ENCODE measurements at regions not wholly inside any gene's neighbourhood (a gene's known extent, or its start where the extent isn't known, plus 50 kb on each side); places are given as distances from the start of the nearest gene placed in this dataset.
"Not testable (repeated sequence)": the region's sequence is repeated elsewhere in the genome, so short reads cannot be mapped to it uniquely, and the experiment has no call there.

- DNase-seq (ENCODE audit: low read depth): no peak
These were observed 407.0 kb downstream of the SUCLG1 start for GRCh38 chr2:84052043-84052442.

- DNase-seq (ENCODE audit: low read depth): no peak
These were observed 410.1 kb downstream of the SUCLG1 start for GRCh38 chr2:84048964-84049363.

GRCh38 chr2:84041506-84041905 lies 417.6 kb downstream of the SUCLG1 start:
- no peak for DNase-seq (ENCODE audit: low read depth)

GRCh38 chr2:84040281-84040680 lies 418.8 kb downstream of the SUCLG1 start:
- DNase-seq (ENCODE audit: low read depth): no peak

DNA sequence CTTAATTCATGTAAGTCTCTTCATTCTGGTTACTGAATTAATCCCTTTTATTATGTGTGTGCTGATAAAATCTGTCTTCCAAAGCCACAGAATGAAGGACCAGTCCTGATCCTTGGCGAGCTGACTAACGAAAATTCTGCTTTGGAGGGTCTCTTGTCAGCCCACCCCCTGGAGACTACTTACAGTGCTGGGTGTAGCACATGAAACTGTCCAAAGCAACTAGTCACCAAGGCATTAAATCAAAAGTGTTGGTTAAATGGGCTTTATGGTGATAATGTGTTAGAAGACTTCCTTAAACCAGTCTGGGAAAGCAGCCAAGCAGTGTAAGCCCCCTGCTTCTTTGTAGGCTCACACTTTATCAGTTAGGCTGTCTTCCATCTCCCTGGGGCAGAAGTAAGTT lies 420.2 kb downstream of the SUCLG1 start:
- DNase-seq (ENCODE audit: low read depth): peak; percentile 1

DNA sequence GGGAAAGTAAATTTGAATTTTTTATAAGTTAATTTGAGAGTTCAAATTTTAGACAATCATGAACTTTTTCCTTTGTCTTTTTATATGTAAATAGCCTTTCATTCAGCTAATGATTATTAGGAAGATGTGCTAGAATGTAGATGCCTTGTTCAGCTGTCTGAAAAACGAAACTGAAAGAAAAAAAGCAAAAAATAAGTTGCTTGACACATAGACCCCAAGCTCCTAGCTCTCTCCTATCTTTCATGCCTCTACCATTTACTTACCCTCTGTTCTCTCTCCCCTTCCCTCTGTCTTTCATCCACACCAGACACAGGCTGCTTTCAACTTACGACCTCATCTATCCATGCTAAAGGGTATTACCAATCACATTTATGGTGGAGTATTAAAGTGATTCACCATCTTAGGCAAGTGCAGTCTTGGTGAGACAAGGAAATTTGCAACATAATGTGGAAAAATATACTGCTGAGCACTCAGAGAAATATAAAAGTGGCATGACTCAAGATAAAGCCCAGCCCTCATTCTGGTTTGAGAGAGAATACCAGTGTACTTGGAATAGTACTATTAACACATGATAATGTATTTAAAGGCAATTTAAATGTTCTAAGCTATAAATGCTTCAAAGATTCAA lies 425.6 kb downstream of the SUCLG1 start:
- no peak for DNase-seq (ENCODE audit: low read depth)

GRCh38 chr2:84031312-84032050 lies 427.6 kb downstream of the SUCLG1 start:
- DNase-seq (ENCODE audit: low read depth): no peak

GRCh38 chr2:84029903-84030575 lies 429.0 kb downstream of the SUCLG1 start:
- DNase-seq (ENCODE audit: low read depth): peak; percentile 3

- DNase-seq (ENCODE audit: low read depth): no peak
These were observed 432.3 kb downstream of the SUCLG1 start for GRCh38 chr2:84026818-84027217.

DNA sequence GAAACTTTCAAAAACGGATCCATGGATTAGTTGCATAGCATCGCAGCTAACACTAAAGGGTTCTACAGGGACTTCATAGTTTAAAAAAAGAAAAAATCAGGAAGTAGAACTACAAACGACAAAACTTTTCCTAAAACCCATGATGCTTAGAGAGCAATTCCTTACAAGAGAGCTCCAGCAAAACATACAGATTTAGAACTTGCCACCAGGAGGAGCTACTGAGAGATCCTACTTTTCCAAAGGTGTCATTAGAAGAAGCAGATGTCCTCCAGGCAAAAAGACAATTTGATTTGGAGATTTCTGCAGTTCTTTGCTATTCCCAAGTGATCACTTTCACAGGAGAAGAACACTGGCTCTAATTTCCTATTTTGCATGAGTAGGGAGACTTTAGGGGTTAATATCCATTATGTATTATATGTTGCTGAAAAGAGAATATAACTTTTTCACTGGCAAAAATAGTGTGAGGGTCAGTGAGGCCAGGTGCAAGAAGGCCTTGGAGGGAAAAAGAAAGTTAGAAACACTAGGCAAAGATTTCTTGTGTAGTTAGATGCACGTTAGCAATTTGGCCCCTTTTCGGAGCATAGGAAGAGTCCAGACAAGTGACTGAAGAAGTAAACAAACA lies 436.2 kb downstream of the SUCLG1 start:
- peak; percentile 41 for DNase-seq (ENCODE audit: low read depth)

- no peak for DNase-seq (ENCODE audit: low read depth)
These were observed 442.1 kb downstream of the SUCLG1 start for GRCh38 chr2:84017010-84017409.

- DNase-seq (ENCODE audit: low read depth): no peak
These were observed 442.9 kb downstream of the SUCLG1 start for GRCh38 chr2:84016183-84016582.

GRCh38 chr2:83997889-83998288 lies 461.2 kb downstream of the SUCLG1 start:
- no peak for DNase-seq (ENCODE audit: low read depth)

DNA sequence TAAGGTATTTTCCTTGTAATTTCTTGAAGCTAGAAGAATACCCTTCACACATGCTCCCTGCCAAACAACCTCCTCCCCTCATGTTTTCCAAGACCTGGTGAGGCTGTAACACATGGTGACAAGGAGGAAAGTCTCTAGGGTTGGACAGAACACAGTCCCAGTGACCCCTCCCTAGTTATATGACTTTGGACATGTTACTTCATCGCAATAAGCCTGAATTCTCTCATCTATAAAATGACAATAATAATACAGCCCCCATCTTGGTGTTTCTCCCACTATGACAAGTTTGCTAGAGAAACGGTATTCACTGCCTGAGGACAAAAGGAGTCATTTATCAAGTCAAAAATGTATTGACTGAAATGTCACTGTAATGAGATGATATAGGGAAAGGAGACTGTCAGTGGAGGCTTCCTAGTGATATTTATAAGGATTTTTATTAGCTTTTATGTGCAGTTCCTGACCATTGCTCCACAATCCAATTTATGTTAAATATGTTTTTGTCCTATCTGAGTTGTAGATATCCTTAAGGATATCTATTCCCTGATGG lies 464.4 kb downstream of the SUCLG1 start:
- no peak for DNase-seq (ENCODE audit: low read depth)

- no peak for DNase-seq (ENCODE audit: low read depth)
These were observed 465.0 kb downstream of the SUCLG1 start for GRCh38 chr2:83993873-83994632.

DNA sequence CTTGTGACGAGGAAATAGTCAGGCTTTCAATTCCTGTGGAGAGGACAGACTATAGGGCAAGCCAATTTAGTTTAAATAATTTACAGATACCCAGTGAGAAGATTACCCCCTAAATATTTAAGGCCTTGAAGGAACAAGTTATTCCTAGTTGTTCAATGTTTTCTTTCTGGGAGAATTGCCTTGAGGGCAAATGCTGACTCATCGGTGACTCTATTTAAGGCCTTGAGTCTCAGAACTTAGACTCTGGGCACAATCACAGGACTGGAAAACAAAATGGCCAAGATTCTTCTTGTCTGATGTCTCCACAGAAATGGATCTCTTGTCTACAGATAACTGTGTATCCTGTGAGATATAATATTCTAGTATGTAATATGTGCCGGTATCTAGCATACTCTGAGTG lies 467.1 kb downstream of the SUCLG1 start:
- peak; percentile 51 for DNase-seq (ENCODE audit: low read depth)

DNA sequence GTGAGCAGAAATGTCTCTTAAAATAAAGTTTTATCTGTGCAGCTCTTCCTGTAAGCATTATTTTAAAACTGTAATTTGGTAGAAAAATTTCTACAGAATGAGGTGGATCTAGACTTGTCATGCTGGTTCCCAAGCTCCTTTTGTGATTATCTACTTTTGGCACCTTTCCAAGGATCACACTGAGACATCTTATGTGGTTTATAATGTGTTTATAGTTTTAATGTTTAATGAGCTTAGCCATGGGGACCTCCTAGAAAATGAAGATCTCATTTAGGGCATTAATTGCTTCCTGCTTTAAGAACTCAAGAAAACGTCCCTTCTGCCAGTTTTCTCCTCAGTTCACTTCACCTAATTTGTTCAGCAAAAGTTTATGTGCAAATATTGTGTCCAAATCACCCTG lies 468.4 kb downstream of the SUCLG1 start:
- no peak for DNase-seq (ENCODE audit: low read depth)

DNA sequence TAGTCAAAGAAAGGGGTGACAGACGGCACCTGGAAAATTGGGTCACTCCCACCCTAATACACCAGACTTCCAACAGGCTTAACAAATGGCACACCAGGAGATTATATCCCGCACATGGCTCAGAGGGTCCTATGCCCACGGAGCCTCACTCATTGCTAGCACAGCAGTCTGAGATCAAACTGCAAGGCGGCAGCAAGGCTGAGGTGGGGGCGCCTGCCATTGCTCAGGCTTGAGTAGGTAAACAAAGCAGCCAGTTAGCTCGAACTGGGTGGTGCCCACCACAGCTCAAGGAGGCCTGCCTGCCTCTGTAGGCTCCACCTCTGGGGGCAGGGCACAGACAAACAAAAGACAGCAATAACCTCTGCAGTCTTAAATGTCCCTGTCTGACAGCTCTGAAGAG lies 482.5 kb downstream of the SUCLG1 start:
- not testable (repeated sequence) for DNase-seq (ENCODE audit: low read depth)

- no peak for DNase-seq (ENCODE audit: low read depth)
These were observed 487.0 kb downstream of the SUCLG1 start for GRCh38 chr2:83972128-83972527.

- no peak for DNase-seq (ENCODE audit: low read depth)
These were observed 487.5 kb downstream of the SUCLG1 start for GRCh38 chr2:83971547-83971946.

- no peak for DNase-seq (ENCODE audit: low read depth)
These were observed 488.7 kb downstream of the SUCLG1 start for GRCh38 chr2:83970217-83970929.

Data from M059J (cell line).